ENCODE measurements at regions not wholly inside any gene's neighbourhood (a gene's known extent, or its start where the extent isn't known, plus 50 kb on each side); places are given as distances from the start of the nearest gene placed in this dataset.

- ATAC-seq: no peak
- Histone ChIP-seq H2AFZ (ENCODE audit: low read length) (no peak overlapping the region), H3F3A (ENCODE audit: low read length, unreplicated experiment) (no peaks in the 10 kb centered on the region), H3K79me2 (ENCODE audit: low read length) (no peaks in the 10 kb centered on the region), H3K4me2 (ENCODE audit: low read length) (no peak overlapping the region), H3K9me2 (replicated peaks; ENCODE audit: low read length) (no peaks in the 10 kb centered on the region), H3K9me3 (ENCODE audit: low read length) (no peaks in the 10 kb centered on the region), H3K27ac (ENCODE audit: low read length) (no peak overlapping the region), H3K4me1 (ENCODE audit: insufficient read depth, low read length) (peaks cover 19% of the 10 kb centered on the region), H3K4me3 (ENCODE audit: low read length) (no peak overlapping the region), H4K20me1 (ENCODE audit: low read length) (no peaks in the 10 kb centered on the region), H3K9ac (ENCODE audit: low read length) (no peak overlapping the region), H3K36me3 (ENCODE audit: low read depth, low read length) (no peaks in the 10 kb centered on the region), H3K27me3 (ENCODE audit: low read length) (no peaks in the 10 kb centered on the region)
- TF ChIP-seq, protein P1, sequence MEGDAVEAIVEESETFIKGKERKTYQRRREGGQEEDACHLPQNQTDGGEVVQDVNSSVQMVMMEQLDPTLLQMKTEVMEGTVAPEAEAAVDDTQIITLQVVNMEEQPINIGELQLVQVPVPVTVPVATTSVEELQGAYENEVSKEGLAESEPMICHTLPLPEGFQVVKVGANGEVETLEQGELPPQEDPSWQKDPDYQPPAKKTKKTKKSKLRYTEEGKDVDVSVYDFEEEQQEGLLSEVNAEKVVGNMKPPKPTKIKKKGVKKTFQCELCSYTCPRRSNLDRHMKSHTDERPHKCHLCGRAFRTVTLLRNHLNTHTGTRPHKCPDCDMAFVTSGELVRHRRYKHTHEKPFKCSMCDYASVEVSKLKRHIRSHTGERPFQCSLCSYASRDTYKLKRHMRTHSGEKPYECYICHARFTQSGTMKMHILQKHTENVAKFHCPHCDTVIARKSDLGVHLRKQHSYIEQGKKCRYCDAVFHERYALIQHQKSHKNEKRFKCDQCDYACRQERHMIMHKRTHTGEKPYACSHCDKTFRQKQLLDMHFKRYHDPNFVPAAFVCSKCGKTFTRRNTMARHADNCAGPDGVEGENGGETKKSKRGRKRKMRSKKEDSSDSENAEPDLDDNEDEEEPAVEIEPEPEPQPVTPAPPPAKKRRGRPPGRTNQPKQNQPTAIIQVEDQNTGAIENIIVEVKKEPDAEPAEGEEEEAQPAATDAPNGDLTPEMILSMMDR (conservative IDR thresholded peaks at IDR 0.05; ENCODE audit: low read depth, low read length): no peak
- TF ChIP-seq EZH2 (IDR thresholded peaks at IDR 0.05; ENCODE audit: low read length, unreplicated experiment): no peak
- TF ChIP-seq EZH2phosphoT487 (IDR thresholded peaks at IDR 0.05; ENCODE audit: borderline replicate concordance, low read length): no peak
- CTCF ChIA-PET: no interaction called here
- BruUV-seq (replicated peaks): no TSS peak
- POLR2A ChIA-PET (ENCODE audit: unreplicated experiment): no interaction called here
- intact Hi-C loops (cut with micrococcal nuclease): no loop called here
- no peak for DNase-seq
These were observed 501.8 kb downstream of the ENC1 start for GRCh38 chr5:74138721-74139120.

DNA sequence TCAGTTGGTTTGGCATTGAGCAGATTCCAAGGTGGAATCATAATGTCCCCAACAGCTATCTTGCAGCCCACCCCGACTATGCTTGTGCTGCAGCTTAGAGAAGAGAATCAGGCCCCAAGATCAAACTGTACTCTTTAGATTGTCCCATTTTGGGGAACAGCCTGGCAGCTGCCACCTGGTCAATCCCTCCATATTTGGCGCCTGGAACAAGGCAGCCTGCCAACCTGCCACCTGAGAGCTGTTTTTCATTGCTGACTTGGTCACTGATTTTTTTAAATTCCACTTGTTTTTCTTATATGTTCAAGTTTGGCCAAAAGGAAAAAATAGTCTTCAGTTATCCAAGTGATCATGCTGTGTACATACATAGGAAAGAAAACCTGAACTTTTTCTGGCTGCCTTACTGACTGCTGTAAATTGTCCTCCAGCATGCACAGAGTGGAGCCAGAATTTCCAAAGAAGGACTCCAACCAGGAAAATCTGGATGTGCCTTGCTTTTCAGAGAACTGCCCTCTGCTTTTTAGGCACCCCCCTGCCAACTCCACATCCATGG, 504.2 kb downstream of the ENC1 start:
- Histone ChIP-seq H3K9me3 (ENCODE audit: low read length) (no peaks in the 10 kb centered on the region), H3K9me2 (replicated peaks; ENCODE audit: low read length) (no peaks in the 10 kb centered on the region), H3K27me3 (ENCODE audit: low read length) (no peaks in the 10 kb centered on the region), H3F3A (ENCODE audit: low read length, unreplicated experiment) (no peaks in the 10 kb centered on the region), H3K4me2 (ENCODE audit: low read length) (no peak overlapping the region), H3K27ac (ENCODE audit: low read length) (no peak overlapping the region), H2AFZ (ENCODE audit: low read length) (no peak overlapping the region), H4K20me1 (ENCODE audit: low read length) (no peaks in the 10 kb centered on the region), H3K4me3 (ENCODE audit: low read length) (no peak overlapping the region), H3K36me3 (ENCODE audit: low read depth, low read length) (no peaks in the 10 kb centered on the region), H3K79me2 (ENCODE audit: low read length) (no peaks in the 10 kb centered on the region), H3K9ac (ENCODE audit: low read length) (no peak overlapping the region), H3K4me1 (ENCODE audit: insufficient read depth, low read length) (peaks cover 11% of the 10 kb centered on the region)
- ChIA-PET CTCF (no interaction called here), POLR2A (ENCODE audit: unreplicated experiment) (no interaction called here)
- BruUV-seq (replicated peaks): no TSS peak
- TF ChIP-seq EZH2phosphoT487 (IDR thresholded peaks at IDR 0.05; ENCODE audit: borderline replicate concordance, low read length) (no peak), EZH2 (IDR thresholded peaks at IDR 0.05; ENCODE audit: low read length, unreplicated experiment) (no peak)
- TF ChIP-seq, protein P1 (conservative IDR thresholded peaks at IDR 0.05; ENCODE audit: low read depth, low read length): no peak
- intact Hi-C loops (cut with micrococcal nuclease): no loop called here
- no peak for ATAC-seq
- no peak for DNase-seq

- Histone ChIP-seq H3K36me3 (ENCODE audit: low read depth, low read length) (no peaks in the 10 kb centered on the region), H3K4me3 (ENCODE audit: low read length) (no peak overlapping the region), H3K9me3 (ENCODE audit: low read length) (no peaks in the 10 kb centered on the region), H3K27ac (ENCODE audit: low read length) (no peak overlapping the region), H3K79me2 (ENCODE audit: low read length) (no peaks in the 10 kb centered on the region), H3K9me2 (replicated peaks; ENCODE audit: low read length) (no peaks in the 10 kb centered on the region), H3K9ac (ENCODE audit: low read length) (no peak overlapping the region), H3K4me1 (ENCODE audit: insufficient read depth, low read length) (no peaks in the 10 kb centered on the region), H3K27me3 (ENCODE audit: low read length) (no peaks in the 10 kb centered on the region), H4K20me1 (ENCODE audit: low read length) (no peaks in the 10 kb centered on the region), H3K4me2 (ENCODE audit: low read length) (no peak overlapping the region), H3F3A (ENCODE audit: low read length, unreplicated experiment) (no peaks in the 10 kb centered on the region), H2AFZ (ENCODE audit: low read length) (no peak overlapping the region)
- ATAC-seq (no peak), DNase-seq (no peak)
- BruUV-seq (replicated peaks): no TSS peak
- TF ChIP-seq EZH2 (IDR thresholded peaks at IDR 0.05; ENCODE audit: low read length, unreplicated experiment): no peak
- TF ChIP-seq, protein P1 (conservative IDR thresholded peaks at IDR 0.05; ENCODE audit: low read depth, low read length): no peak
- no peak for TF ChIP-seq EZH2phosphoT487 (IDR thresholded peaks at IDR 0.05; ENCODE audit: borderline replicate concordance, low read length)
- intact Hi-C loops (cut with micrococcal nuclease): no loop called here
- ChIA-PET POLR2A (ENCODE audit: unreplicated experiment) (no interaction called here), CTCF (no interaction called here)
These were observed 505.5 kb downstream of the ENC1 start for GRCh38 chr5:74135033-74135432.
